ENCODE measurements at regions not wholly inside any gene's neighbourhood (a gene's known extent, or its start where the extent isn't known, plus 50 kb on each side); places are given as distances from the start of the nearest gene placed in this dataset.
"Not testable (repeated sequence)": the region's sequence is repeated elsewhere in the genome, so short reads cannot be mapped to it uniquely, and the experiment has no call there.

DNA sequence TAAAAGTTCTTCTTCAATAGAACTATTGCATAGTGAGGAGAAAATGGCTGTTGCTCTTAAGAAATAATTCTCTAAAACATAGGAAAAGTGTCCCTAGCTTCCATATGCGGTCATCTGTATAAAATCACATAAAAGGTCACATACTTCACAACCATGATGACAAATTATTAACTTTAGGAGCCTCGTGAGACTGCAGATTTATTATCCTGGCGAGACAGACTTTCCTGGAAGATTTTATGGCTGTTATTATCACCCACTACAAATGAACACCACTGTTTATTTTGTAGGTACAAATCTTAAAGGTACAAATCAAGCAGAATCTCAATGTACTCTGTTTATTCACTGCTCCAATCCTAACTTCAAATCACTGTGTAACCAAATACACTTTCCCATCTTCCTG is 55.0 kb upstream of the AGAP4 start:
- H3K36me3 ChIP-seq; H3K9me3 ChIP-seq; DNase-seq (ENCODE audit: low spot score in 2 of 2); H3K4me3 ChIP-seq; H3K4me1 ChIP-seq; intact Hi-C loops (cut with DNase I; ENCODE audit: low total_unique reads); H3K27ac ChIP-seq; H3K27me3 ChIP-seq: not testable (repeated sequence)

DNA sequence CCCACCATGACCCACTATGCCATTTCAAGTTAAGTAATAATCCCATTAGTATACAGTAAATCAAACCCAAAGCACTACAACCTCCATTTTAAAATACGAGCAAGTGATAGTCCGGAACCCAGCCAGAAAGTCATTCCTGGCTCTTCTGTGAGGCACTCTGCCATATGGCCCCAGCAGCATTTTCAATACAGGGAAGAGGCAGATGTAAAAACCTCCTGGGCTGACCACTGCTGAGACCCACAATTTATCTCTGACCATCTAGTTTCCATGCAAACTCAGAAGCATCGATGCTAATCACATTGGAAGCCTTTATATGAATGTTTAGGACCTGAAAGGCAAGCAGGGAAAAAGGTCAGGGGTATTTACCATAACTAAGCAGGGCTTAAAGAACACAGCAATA is 56.3 kb upstream of the AGAP4 start:
- DNase-seq (ENCODE audit: low spot score in 2 of 2); H3K27me3 ChIP-seq; H3K4me3 ChIP-seq; H3K4me1 ChIP-seq; H3K27ac ChIP-seq; H3K9me3 ChIP-seq; H3K36me3 ChIP-seq; intact Hi-C loops (cut with DNase I; ENCODE audit: low total_unique reads): not testable (repeated sequence)

GRCh38 chr10:45904070-45904469 is 56.8 kb upstream of the AGAP4 start:
- H3K4me1 ChIP-seq; H3K36me3 ChIP-seq; H3K27me3 ChIP-seq; intact Hi-C loops (cut with DNase I; ENCODE audit: low total_unique reads); H3K27ac ChIP-seq; H3K9me3 ChIP-seq; DNase-seq (ENCODE audit: low spot score in 2 of 2); H3K4me3 ChIP-seq: not testable (repeated sequence)

DNA sequence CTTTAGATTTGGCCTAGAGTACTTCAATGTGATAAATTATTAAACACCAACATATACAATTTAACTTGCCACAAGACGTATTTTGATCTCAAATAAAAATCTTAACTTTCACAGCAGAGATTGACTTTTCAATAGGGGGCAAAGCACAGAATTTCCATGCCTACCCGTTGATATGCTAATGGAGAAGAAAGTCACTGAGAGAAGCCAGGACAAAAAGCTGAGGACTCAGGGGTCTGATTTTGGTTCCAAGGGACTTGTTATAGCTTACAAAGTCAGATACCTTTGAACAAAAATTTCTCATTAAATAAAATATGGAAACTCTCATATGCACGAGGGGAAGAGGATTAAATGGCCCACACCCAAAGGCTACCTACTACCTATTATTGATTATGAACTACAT is 59.1 kb upstream of the TIMM23 start:
- DNase-seq (ENCODE audit: low spot score in 2 of 2); intact Hi-C loops (cut with DNase I; ENCODE audit: low total_unique reads); H3K36me3 ChIP-seq; H3K27ac ChIP-seq; H3K9me3 ChIP-seq; H3K4me1 ChIP-seq; H3K27me3 ChIP-seq; H3K4me3 ChIP-seq: not testable (repeated sequence)

- H3K27me3 ChIP-seq; H3K36me3 ChIP-seq; H3K27ac ChIP-seq; H3K4me1 ChIP-seq; H3K4me3 ChIP-seq; intact Hi-C loops (cut with DNase I; ENCODE audit: low total_unique reads); H3K9me3 ChIP-seq: not testable (repeated sequence)
- DNase-seq (ENCODE audit: low spot score in 2 of 2) = peak; percentile 17 to 70
Measured at GRCh38 chr10:45914740-45915139, 57.5 kb upstream of the TIMM23 start.

- intact Hi-C loops (cut with DNase I; ENCODE audit: low total_unique reads); H3K9me3 ChIP-seq; H3K4me3 ChIP-seq; DNase-seq (ENCODE audit: low spot score in 2 of 2); H3K27ac ChIP-seq; H3K4me1 ChIP-seq; H3K36me3 ChIP-seq; H3K27me3 ChIP-seq: not testable (repeated sequence)
Measured at GRCh38 chr10:45915617-45916016, 56.7 kb upstream of the TIMM23 start.

GRCh38 chr10:45920876-45921275 is 51.4 kb upstream of the TIMM23 start:
- H3K36me3 ChIP-seq; H3K4me1 ChIP-seq; H3K4me3 ChIP-seq; DNase-seq (ENCODE audit: low spot score in 2 of 2); H3K27me3 ChIP-seq; intact Hi-C loops (cut with DNase I; ENCODE audit: low total_unique reads); H3K27ac ChIP-seq; H3K9me3 ChIP-seq: not testable (repeated sequence)
